ENCODE measurements at regions not wholly inside any gene's neighbourhood (a gene's known extent, or its start where the extent isn't known, plus 50 kb on each side); places are given as distances from the start of the nearest gene placed in this dataset.

DNA sequence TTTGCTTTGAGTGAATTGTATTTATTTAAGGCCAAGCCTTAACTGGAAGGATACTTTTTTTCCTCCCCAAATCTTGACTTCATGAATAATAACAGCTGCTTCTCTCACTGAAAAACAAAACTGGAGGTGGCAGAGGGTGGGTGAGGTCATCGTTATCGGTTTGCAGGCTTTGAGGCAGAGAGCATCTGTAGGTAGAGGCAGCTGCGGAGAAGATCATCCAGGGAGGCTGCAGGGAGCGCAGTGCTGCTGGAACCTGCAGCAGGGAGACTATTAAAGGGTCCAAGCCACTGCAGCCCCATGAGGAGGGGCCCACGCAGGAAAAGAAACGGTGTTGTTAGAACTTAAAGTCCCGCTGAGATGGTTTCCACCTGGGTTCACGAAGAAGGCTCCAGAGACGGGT lies 112.1 kb upstream of the SDK1 start:
- TF ChIP-seq GATA2 (IDR thresholded peaks at IDR 0.05; ENCODE audit: low read depth, low read length) (no peak), GATA3 (IDR thresholded peaks at IDR 0.05; ENCODE audit: low read depth, low read length) (no peak)
